ENCODE measurements at regions not wholly inside any gene's neighbourhood (a gene's known extent, or its start where the extent isn't known, plus 50 kb on each side); places are given as distances from the start of the nearest gene placed in this dataset.

DNA sequence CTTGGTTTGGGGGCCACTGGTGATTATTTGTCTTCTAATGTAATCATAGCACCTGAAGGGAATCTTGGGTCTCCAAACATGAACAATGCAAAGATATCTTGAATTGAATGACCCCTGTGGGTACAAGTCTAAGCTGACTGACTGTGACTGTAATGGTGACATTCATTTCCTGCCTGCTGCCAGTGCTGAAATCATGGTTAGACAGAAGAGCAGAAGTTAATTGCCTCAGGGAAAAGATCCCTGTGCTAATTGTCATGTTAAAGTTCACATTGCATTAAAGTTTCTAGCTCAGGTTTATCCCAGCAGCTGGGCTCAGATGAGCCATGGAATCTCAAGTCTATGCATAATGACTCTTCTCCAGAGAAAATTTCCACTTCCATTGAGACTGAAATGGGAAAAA is 772.0 kb downstream of the ETS1 start:
- no peak for FAIRE-seq

More for the DNA sequence above, 772.0 kb downstream of the ETS1 start:
- Histone ChIP-seq H3K4me2 (ENCODE audit: insufficient read depth, low read length) (no peak overlapping the region), H2AFZ (ENCODE audit: low read depth, low read length) (no peak overlapping the region), H3K79me2 (ENCODE audit: control insufficient read depth, insufficient read depth, low read length) (no peaks in the 10 kb centered on the region), H3K27me3 (ENCODE audit: control insufficient read depth in 2 of 2, insufficient read depth in 2 of 2, low read length in 2 of 2) (no peaks in the 10 kb centered on the region), H3K4me1 (ENCODE audit: control insufficient read depth, extremely low read depth, insufficient read depth, low read length) (no peaks in the 10 kb centered on the region), H3K36me3 (ENCODE audit: control insufficient read depth in 2 of 2, extremely low read depth in 1 of 2, insufficient read depth in 2 of 2, low read length in 2 of 2) (no peaks in the 10 kb centered on the region), H3K9ac (replicated peaks; ENCODE audit: extremely low read depth, insufficient read depth, low read length) (no peak overlapping the region), H4K20me1 (replicated peaks; ENCODE audit: control insufficient read depth, extremely low read depth, insufficient read depth, low read length) (no peaks in the 10 kb centered on the region), H3K9me3 (replicated peaks; ENCODE audit: control insufficient read depth, insufficient read depth, low read length) (no peaks in the 10 kb centered on the region), H3K4me3 (replicated peaks in 1 of 3; ENCODE audit: insufficient read depth in 1 of 3, low read depth in 1 of 3, low read length in 3 of 3) (no peak overlapping the region), H3K9me1 (replicated peaks; ENCODE audit: control insufficient read depth, extremely low read depth, insufficient read depth, low read length) (no peaks in the 10 kb centered on the region), H3K27ac (ENCODE audit: insufficient read depth, low read depth, low read length) (no peak overlapping the region)
- intact Hi-C loops (cut with micrococcal nuclease) (no loop called here), dilution Hi-C loops (cut with MboI; ENCODE audit: extremely low pct_ligation_motif_present, low sequenced_read_pairs) (no loop called here)
- no TSS peak for BruUV-seq (replicated peaks)
- no peak for DNase-seq (ENCODE audit: low read depth, low spot score)
- no peak for TF ChIP-seq JUN (IDR thresholded peaks at IDR 0.05; ENCODE audit: borderline replicate concordance, insufficient read depth, insufficient read length, low read depth)
- no peak for TF ChIP-seq POLR2A (IDR thresholded peaks at IDR 0.05; ENCODE audit: low read depth, low read length)
- no peak for TF ChIP-seq FOS (IDR thresholded peaks at IDR 0.05; ENCODE audit: borderline replicate concordance, insufficient read depth, low read length)
- TF ChIP-seq, protein P1, sequence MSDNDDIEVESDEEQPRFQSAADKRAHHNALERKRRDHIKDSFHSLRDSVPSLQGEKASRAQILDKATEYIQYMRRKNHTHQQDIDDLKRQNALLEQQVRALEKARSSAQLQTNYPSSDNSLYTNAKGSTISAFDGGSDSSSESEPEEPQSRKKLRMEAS (IDR thresholded peaks at IDR 0.05; ENCODE audit: insufficient read depth, insufficient read length) = no peak
- no peak for TF ChIP-seq GATA2 (IDR thresholded peaks at IDR 0.05; ENCODE audit: insufficient read depth, insufficient read length, low read depth, low read length)
- no peak for TF ChIP-seq EZH2 (IDR thresholded peaks at IDR 0.05; ENCODE audit: borderline replicate concordance, low read depth, low read length, severe bottlenecking)
- TF ChIP-seq, protein P2, sequence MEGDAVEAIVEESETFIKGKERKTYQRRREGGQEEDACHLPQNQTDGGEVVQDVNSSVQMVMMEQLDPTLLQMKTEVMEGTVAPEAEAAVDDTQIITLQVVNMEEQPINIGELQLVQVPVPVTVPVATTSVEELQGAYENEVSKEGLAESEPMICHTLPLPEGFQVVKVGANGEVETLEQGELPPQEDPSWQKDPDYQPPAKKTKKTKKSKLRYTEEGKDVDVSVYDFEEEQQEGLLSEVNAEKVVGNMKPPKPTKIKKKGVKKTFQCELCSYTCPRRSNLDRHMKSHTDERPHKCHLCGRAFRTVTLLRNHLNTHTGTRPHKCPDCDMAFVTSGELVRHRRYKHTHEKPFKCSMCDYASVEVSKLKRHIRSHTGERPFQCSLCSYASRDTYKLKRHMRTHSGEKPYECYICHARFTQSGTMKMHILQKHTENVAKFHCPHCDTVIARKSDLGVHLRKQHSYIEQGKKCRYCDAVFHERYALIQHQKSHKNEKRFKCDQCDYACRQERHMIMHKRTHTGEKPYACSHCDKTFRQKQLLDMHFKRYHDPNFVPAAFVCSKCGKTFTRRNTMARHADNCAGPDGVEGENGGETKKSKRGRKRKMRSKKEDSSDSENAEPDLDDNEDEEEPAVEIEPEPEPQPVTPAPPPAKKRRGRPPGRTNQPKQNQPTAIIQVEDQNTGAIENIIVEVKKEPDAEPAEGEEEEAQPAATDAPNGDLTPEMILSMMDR (IDR thresholded peaks at IDR 0.05; ENCODE audit: extremely low read depth in 1 of 2, insufficient read depth in 1 of 2, low read depth in 1 of 2, low read length in 2 of 2) = no peak
- no peak for TF ChIP-seq MYC (IDR thresholded peaks at IDR 0.05; ENCODE audit: low read depth, low read length)
- no peak for TF ChIP-seq POLR2AphosphoS5 (IDR thresholded peaks at IDR 0.05; ENCODE audit: insufficient read depth, low read depth, low read length)
- POLR2A ChIA-PET = no interaction called here
- CTCF ChIA-PET = no interaction called here

Data from endothelial cell of umbilical vein (primary cell).